ENCODE measurements at regions not wholly inside any gene's neighbourhood (a gene's known extent, or its start where the extent isn't known, plus 50 kb on each side); places are given as distances from the start of the nearest gene placed in this dataset.

- no peak for DNase-seq (ENCODE audit: low read depth, low spot score)
Measured at GRCh38 chr6:165915022-165915770, 252.2 kb upstream of the PDE10A start.

- DNase-seq (ENCODE audit: low read depth, low spot score) = no peak
Measured at GRCh38 chr6:165913676-165914570, 250.9 kb upstream of the PDE10A start.

DNA sequence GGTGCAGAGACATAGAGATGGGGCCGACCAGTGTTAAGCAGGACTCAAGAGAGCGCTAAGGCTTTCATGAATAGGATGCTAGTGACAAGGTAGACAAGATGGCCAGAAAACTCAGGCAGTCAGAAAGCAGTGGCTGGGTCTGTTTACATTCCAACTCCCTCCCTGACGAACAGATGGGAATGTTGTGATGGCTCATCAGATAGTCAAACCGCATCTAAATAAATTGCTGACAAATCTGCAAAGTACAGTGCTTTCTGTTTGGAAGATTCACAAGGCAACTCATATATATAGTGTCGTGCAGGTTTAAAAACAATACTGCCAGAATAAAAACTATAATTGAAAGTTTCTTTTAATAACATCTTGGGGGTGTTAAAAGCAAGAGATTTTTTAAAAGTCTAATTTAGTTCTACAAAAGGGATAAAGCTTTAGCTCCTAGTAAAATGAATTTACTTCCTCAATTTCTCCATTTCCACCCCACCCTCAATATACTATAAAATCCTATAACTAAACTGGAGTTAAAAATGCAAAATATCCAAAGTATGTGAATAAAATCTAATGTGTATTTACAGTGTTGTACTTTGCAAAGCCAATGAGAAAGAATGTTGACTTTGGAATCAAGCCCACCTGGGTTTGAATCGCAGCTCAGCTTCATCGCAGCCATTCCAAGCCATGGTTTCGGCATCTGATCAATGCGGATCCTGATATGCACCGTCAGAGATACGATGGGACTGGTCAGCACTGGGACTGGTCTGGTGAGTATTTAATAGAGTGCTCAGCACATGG is 247.3 kb upstream of the PDE10A start:
- DNase-seq (ENCODE audit: low read depth, low spot score) = no peak

DNA sequence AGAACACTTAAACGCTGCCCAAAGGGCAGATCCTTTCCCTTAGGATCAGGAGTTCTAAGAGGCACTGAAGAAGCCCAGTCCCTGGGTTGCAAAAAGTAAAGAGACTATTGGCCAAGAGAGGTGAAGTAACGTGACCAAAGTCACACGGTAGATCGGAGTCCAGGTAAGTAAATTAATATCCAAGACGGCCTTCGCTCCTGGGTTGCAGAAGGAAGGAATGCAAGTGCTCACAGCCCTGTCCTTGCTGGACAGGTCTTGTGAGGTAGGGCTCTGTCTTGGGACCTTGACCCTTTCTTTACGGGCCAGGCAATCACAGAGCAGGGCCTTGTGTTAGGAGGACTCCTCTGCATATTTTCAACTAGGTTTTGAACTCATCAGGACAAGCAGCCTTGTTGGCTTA is 243.7 kb upstream of the PDE10A start:
- no peak for DNase-seq (ENCODE audit: low read depth, low spot score)

DNA sequence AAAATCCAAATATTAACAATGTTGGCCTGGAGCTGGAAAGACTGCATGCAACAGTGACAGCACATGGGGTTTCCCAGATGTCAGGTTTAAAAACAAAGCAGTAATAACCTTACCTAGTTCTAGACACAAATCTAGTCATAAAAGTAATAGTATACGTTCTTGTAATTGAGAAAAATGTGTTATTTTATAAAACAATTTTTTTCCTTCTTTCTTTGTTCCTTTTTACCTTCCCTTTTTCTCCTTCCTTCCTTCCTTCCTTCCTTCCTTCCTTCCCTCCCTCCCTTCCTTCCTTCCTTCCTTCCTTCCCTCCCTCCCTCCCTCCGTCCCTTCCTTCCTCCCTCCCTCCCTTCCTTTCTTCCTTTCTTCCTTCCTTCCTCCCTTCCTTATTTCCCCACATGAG is 242.7 kb upstream of the PDE10A start:
- no peak for DNase-seq (ENCODE audit: low read depth, low spot score)

DNA sequence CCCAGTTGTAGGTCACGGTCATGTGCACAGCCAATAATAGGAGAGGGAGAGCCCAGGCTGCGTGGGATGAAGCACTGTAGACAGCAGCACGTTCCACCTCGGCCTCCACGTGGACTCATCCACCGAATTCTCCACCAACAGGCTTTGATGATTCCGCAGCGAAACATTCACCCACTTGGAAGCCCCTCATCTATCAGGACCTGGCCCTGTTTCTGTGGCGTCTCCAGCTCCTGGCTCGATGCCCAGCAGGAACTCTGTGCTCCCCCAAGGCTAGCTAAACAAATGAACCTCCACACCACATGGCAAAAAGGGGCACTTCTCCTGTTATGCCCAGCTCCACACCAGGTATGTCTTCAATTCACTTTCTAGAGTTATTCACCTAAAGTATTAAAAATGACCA is 237.9 kb upstream of the PDE10A start:
- DNase-seq (ENCODE audit: low read depth, low spot score) = no peak

- no peak for DNase-seq (ENCODE audit: low read depth, low spot score)
Measured at GRCh38 chr6:165899611-165900010, 236.6 kb upstream of the PDE10A start.

DNA sequence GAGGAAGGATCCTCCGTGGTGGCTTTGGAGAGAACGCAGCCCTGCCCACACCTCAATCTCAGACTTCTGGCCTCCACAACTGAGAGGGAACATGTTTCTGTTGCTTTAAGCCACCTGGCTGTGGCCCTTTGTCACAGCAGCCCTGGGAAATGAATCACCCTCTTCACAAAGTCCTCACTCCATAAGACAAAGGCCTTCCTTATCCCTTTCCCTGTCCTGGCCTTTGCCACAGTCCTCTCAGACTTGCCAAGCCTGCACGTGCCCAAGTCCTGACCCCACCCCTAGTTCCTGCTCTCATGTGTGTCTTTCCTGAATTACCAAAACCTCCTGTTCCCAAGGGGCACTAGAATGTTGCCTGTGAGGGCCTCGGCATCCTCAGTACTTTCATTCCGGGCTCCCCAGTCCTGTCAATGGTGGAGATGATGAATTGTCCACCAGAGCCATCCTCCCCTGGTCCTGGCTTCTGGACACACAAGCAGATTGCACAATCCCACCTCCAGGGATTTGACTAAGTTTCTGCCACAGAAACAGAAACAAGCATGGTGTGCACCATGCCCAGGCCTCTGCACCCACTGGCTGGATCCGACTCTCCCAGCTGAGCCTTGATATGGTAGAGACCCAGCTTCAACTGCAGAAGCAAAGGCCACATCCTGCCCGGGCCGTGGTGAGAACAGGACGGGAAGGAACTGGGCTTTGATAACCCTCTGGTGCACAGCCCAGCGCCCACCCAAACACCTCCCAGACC is 232.6 kb upstream of the PDE10A start:
- no peak for DNase-seq (ENCODE audit: low read depth, low spot score)

GRCh38 chr6:165894171-165894825 is 231.3 kb upstream of the PDE10A start:
- DNase-seq (ENCODE audit: low read depth, low spot score) = no peak

GRCh38 chr6:165893431-165893830 is 230.4 kb upstream of the PDE10A start:
- DNase-seq (ENCODE audit: low read depth, low spot score) = no peak

- no peak for DNase-seq (ENCODE audit: low read depth, low spot score)
Measured at GRCh38 chr6:165891320-165891719, 228.3 kb upstream of the PDE10A start.

DNA sequence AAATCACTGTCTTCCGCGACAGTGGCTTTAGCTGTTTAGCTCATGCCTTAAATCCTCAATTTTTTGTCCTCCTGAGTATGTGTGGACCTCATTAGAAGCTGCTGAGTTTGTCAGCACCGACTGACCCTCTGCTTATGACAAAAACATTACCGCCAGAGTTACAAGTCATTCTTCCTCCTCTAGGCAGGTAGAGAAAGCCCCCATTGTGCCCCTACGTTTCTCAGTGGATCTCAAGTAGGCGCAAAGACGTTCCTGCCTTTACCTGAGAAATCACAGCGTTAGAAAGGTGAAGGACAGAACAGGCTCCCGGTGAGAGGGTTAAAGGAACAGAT is 227.3 kb upstream of the PDE10A start:
- no peak for DNase-seq (ENCODE audit: low read depth, low spot score)

- DNase-seq (ENCODE audit: low read depth, low spot score) = no peak
Measured at GRCh38 chr6:165889636-165890403, 226.8 kb upstream of the PDE10A start.

- DNase-seq (ENCODE audit: low read depth, low spot score) = no peak
Measured at GRCh38 chr6:165886169-165886568, 223.1 kb upstream of the PDE10A start.

DNA sequence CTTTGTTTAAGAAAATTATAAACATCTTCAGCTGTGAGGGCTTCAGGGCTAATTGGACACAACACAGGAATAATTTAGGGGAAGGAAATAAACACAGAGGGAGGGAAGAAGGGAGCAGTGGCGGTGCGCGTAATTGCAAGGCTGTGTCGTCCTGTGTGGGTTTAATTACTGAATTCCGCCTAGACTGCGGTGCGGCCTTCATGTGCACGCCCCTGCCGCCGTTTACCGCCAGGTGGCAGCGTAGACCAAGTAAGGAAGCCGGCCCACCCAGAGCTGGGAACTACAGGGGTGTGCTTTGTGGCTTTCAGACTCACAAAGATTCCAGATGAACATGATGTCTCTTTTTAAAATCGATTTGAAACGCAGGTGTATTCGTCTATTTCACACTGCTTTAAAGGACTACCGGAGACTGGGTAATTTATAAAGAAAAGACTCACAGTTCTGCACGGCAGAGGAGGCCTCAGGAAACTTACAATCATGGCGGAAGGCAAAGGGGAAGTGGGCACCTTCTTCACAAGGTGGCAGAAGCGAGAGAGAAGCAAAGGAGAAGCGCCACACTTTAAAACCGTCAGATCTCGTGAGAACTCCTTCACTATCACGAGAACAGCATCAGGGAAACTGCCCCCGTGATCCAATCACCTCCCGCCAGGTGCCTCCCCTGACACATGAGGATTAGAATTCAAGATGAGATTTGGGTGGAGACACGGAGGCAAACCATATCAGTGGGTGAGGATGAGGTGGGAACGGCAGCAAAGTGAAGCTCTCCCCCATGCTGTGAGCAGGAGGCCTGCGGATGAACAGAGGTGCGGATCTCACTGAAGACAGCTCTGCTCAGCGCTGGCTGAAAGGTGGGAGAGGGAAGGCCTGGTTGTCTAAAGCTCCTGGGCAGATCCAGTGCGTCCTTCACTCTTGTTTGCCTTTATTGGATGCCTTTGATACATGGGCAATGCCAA is 222.0 kb upstream of the PDE10A start:
- DNase-seq (ENCODE audit: low read depth, low spot score) = peak; percentile 8

GRCh38 chr6:165883851-165884640 is 221.0 kb upstream of the PDE10A start:
- no peak for DNase-seq (ENCODE audit: low read depth, low spot score)

GRCh38 chr6:165881806-165882205 is 218.8 kb upstream of the PDE10A start:
- DNase-seq (ENCODE audit: low read depth, low spot score) = no peak

- DNase-seq (ENCODE audit: low read depth, low spot score) = no peak
Measured at GRCh38 chr6:165880686-165881085, 217.6 kb upstream of the PDE10A start.
